ENCODE measurements at regions not wholly inside any gene's neighbourhood (a gene's known extent, or its start where the extent isn't known, plus 50 kb on each side); places are given as distances from the start of the nearest gene placed in this dataset.

- TF ChIP-seq, protein P1, sequence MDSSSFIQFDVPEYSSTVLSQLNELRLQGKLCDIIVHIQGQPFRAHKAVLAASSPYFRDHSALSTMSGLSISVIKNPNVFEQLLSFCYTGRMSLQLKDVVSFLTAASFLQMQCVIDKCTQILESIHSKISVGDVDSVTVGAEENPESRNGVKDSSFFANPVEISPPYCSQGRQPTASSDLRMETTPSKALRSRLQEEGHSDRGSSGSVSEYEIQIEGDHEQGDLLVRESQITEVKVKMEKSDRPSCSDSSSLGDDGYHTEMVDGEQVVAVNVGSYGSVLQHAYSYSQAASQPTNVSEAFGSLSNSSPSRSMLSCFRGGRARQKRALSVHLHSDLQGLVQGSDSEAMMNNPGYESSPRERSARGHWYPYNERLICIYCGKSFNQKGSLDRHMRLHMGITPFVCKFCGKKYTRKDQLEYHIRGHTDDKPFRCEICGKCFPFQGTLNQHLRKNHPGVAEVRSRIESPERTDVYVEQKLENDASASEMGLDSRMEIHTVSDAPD (CRISPR knock-in tag; IDR thresholded peaks at IDR 0.05), result no peak
- TF ChIP-seq RARA (CRISPR knock-in tag; IDR thresholded peaks at IDR 0.05), result no peak
- no peak for TF ChIP-seq CERS6 (CRISPR knock-in tag; IDR thresholded peaks at IDR 0.05)
- TF ChIP-seq THRA (CRISPR knock-in tag; IDR thresholded peaks at IDR 0.05; ENCODE audit: borderline replicate concordance), result no peak
Observed at GRCh38 chr12:4069670-4070010, 196.4 kb upstream of the PARP11 start (continued).

- BruUV-seq (replicated peaks), result no TSS peak
- H2AFZ ChIP-seq (ENCODE audit: low read length), result no peak overlapping the region
- in situ Hi-C loops (cut with HindIII; ENCODE audit: extremely low pct_ligation_motif_present, low pct_unique_long_range_greater_than_20kb) (no loop called here), intact Hi-C loops (cut with micrococcal nuclease; ENCODE audit: unreplicated experiment) (no loop called here)
- 11% methylated on average over 2 of the region's 2 CpGs for WGBS (ENCODE audit: low lambda C conversion rate)
- H3K4me2 ChIP-seq (ENCODE audit: low read depth, low read length), result no peak overlapping the region
- no peak overlapping the region for H3K27ac ChIP-seq (ENCODE audit: extremely low read length, insufficient read depth, low read length)
- H3K4me3 ChIP-seq (replicated peaks in 1 of 3; ENCODE audit: insufficient read depth in 1 of 3, low read depth in 2 of 3, low read length in 3 of 3), result no peak overlapping the region
- ATAC-seq (no peak), FAIRE-seq (no peak), DNase-seq (ENCODE audit: low spot score) (no peak)
- CTCF ChIA-PET (ENCODE audit: low intra/inter-chr PET ratio, low total read pairs), result no interaction called here
- no peaks in the 10 kb centered on the region for H3K27me3 ChIP-seq (ENCODE audit: control insufficient read depth in 1 of 2, insufficient read depth in 2 of 2, low read length in 2 of 2)
- no peaks in the 10 kb centered on the region for H3K36me3 ChIP-seq (replicated peaks in 1 of 2; ENCODE audit: control insufficient read depth in 1 of 2, insufficient read depth in 2 of 2, low read length in 2 of 2)
- H3K9ac ChIP-seq (ENCODE audit: insufficient read depth, low read depth, low read length), result no peak overlapping the region
- POLR2A ChIA-PET, result no interaction called here
- H3K4me1 ChIP-seq (ENCODE audit: insufficient read depth, low read length), result no peaks in the 10 kb centered on the region
- H3K9me3 ChIP-seq (ENCODE audit: low read length), result no peaks in the 10 kb centered on the region
- H3K79me2 ChIP-seq (ENCODE audit: insufficient read depth, low read length), result no peaks in the 10 kb centered on the region
- no peaks in the 10 kb centered on the region for H4K20me1 ChIP-seq (ENCODE audit: insufficient read depth, low read length)
- TF ChIP-seq ZNF546 (CRISPR knock-in tag; conservative IDR thresholded peaks at IDR 0.05) (no peak), ZNF776 (CRISPR knock-in tag; IDR thresholded peaks at IDR 0.05) (no peak), PCBP2 (optimal IDR thresholded peaks at IDR 0.05; ENCODE audit: low read depth, low read length, poor library complexity, severe bottlenecking) (no peak), ZSCAN9 (CRISPR knock-in tag; IDR thresholded peaks at IDR 0.05; ENCODE audit: borderline replicate concordance) (no peak), PHF20 (CRISPR knock-in tag; IDR thresholded peaks at IDR 0.05) (no peak), ZNF841 (CRISPR knock-in tag; IDR thresholded peaks at IDR 0.05; ENCODE audit: borderline replicate concordance) (no peak), NR2C2 (CRISPR knock-in tag; IDR thresholded peaks at IDR 0.05; ENCODE audit: borderline replicate concordance) (no peak), DZIP1 (CRISPR knock-in tag; IDR thresholded peaks at IDR 0.05) (no peak), ZNF607 (CRISPR knock-in tag; IDR thresholded peaks at IDR 0.05; ENCODE audit: borderline replicate concordance) (no peak)
- TF ChIP-seq, protein P2, sequence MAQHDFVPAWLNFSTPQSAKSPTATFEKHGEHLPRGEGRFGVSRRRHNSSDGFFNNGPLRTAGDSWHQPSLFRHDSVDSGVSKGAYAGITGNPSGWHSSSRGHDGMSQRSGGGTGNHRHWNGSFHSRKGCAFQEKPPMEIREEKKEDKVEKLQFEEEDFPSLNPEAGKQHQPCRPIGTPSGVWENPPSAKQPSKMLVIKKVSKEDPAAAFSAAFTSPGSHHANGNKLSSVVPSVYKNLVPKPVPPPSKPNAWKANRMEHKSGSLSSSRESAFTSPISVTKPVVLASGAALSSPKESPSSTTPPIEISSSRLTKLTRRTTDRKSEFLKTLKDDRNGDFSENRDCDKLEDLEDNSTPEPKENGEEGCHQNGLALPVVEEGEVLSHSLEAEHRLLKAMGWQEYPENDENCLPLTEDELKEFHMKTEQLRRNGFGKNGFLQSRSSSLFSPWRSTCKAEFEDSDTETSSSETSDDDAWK (CRISPR knock-in tag; IDR thresholded peaks at IDR 0.05), result no peak
Observed at GRCh38 chr12:4068981-4069669, 195.9 kb upstream of the PARP11 start.
